ENCODE measurements at regions not wholly inside any gene's neighbourhood (a gene's known extent, or its start where the extent isn't known, plus 50 kb on each side); places are given as distances from the start of the nearest gene placed in this dataset.

- H3K9ac ChIP-seq = no peak overlapping the region
- no peaks in the 10 kb centered on the region for H3K27me3 ChIP-seq (ENCODE audit: insufficient read depth, low read depth)
- no peak overlapping the region for H3K4me2 ChIP-seq
- H3K79me2 ChIP-seq (ENCODE audit: insufficient read depth, low read depth) = no peaks in the 10 kb centered on the region
- H3K4me1 ChIP-seq (ENCODE audit: low read depth, poor library complexity, severe bottlenecking) = no peaks in the 10 kb centered on the region
- no peak overlapping the region for H3K27ac ChIP-seq
- H2AFZ ChIP-seq (ENCODE audit: low read depth) = no peak overlapping the region
- no peaks in the 10 kb centered on the region for H3K36me3 ChIP-seq (ENCODE audit: insufficient read depth)
- TF ChIP-seq CTCF (conservative IDR thresholded peaks at IDR 0.05; ENCODE audit: low read depth, low read length) = no peak
- no peaks in the 10 kb centered on the region for H4K20me1 ChIP-seq (ENCODE audit: insufficient read depth)
- H3K4me3 ChIP-seq (IDR thresholded peaks at IDR 0.05; ENCODE audit: insufficient read depth, low read depth, low read length) = no peak overlapping the region
These were observed 292.2 kb upstream of the RSPO3 start for GRCh38 chr6:126826166-126826714.

DNA sequence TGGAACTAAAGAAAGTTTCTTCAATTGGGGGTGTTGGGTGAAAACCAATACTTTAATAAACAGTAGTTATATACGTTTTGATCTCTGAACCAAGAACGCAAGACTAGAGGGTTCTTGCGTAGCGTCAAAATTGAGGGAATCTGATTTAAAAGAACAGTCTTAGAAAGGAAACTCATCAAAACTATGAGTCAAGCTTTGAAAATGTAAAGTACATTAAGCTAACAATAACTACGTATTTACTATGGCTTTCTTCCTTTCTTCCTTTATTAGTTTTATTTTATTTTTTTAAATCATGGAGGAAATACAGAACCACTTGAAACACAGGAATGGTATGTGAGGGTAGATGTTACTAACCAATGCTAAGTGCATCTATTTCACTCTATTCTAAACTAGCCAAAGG is 287.0 kb upstream of the RSPO3 start:
- H4K20me1 ChIP-seq (ENCODE audit: insufficient read depth) = no peaks in the 10 kb centered on the region
- H2AFZ ChIP-seq (ENCODE audit: low read depth) = no peak overlapping the region
- H3K79me2 ChIP-seq (ENCODE audit: insufficient read depth, low read depth) = no peaks in the 10 kb centered on the region
- H3K4me1 ChIP-seq (ENCODE audit: low read depth, poor library complexity, severe bottlenecking) = no peaks in the 10 kb centered on the region
- H3K9ac ChIP-seq = no peak overlapping the region
- H3K36me3 ChIP-seq (ENCODE audit: insufficient read depth) = no peaks in the 10 kb centered on the region
- no peak overlapping the region for H3K27ac ChIP-seq
- no peak overlapping the region for H3K4me3 ChIP-seq (IDR thresholded peaks at IDR 0.05; ENCODE audit: insufficient read depth, low read depth, low read length)
- H3K4me2 ChIP-seq = no peak overlapping the region
- no peak for TF ChIP-seq CTCF (conservative IDR thresholded peaks at IDR 0.05; ENCODE audit: low read depth, low read length)
- H3K27me3 ChIP-seq (ENCODE audit: insufficient read depth, low read depth) = no peaks in the 10 kb centered on the region

GRCh38 chr6:126842769-126843168 is 275.7 kb upstream of the RSPO3 start:
- Histone ChIP-seq H3K27ac (no peak overlapping the region), H3K27me3 (ENCODE audit: insufficient read depth, low read depth) (no peaks in the 10 kb centered on the region), H4K20me1 (ENCODE audit: insufficient read depth) (no peaks in the 10 kb centered on the region), H3K4me1 (ENCODE audit: low read depth, poor library complexity, severe bottlenecking) (no peaks in the 10 kb centered on the region), H3K9ac (no peak overlapping the region), H3K79me2 (ENCODE audit: insufficient read depth, low read depth) (no peaks in the 10 kb centered on the region), H2AFZ (ENCODE audit: low read depth) (no peak overlapping the region), H3K4me3 (IDR thresholded peaks at IDR 0.05; ENCODE audit: insufficient read depth, low read depth, low read length) (no peak overlapping the region), H3K36me3 (ENCODE audit: insufficient read depth) (no peaks in the 10 kb centered on the region), H3K4me2 (no peak overlapping the region)
- TF ChIP-seq CTCF (conservative IDR thresholded peaks at IDR 0.05; ENCODE audit: low read depth, low read length) = no peak

DNA sequence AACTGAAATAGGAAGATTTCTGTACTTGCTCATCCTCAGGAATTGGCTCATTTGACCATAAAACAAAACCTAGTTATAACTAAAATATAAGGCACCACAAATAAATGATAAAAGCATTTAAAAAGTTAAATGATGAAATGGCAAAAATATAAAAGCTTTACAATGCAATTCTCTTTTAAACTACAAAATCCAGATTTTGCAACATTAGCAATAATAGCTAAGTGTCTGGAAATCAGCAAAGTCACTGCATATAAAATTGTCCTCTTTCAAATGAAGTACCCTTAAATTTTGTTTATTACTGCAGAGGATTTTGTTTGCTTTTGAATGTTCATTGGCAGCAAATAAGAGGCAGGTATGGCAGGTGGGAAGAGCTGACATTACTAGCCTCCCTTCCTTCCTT is 270.4 kb upstream of the RSPO3 start:
- H3K36me3 ChIP-seq (ENCODE audit: insufficient read depth) = no peaks in the 10 kb centered on the region
- H3K4me3 ChIP-seq (IDR thresholded peaks at IDR 0.05; ENCODE audit: insufficient read depth, low read depth, low read length) = no peak overlapping the region
- no peaks in the 10 kb centered on the region for H3K4me1 ChIP-seq (ENCODE audit: low read depth, poor library complexity, severe bottlenecking)
- no peak overlapping the region for H3K27ac ChIP-seq
- no peak overlapping the region for H2AFZ ChIP-seq (ENCODE audit: low read depth)
- no peaks in the 10 kb centered on the region for H3K79me2 ChIP-seq (ENCODE audit: insufficient read depth, low read depth)
- H3K27me3 ChIP-seq (ENCODE audit: insufficient read depth, low read depth) = no peaks in the 10 kb centered on the region
- H3K9ac ChIP-seq = no peak overlapping the region
- no peak overlapping the region for H3K4me2 ChIP-seq
- TF ChIP-seq CTCF (conservative IDR thresholded peaks at IDR 0.05; ENCODE audit: low read depth, low read length) = no peak
- H4K20me1 ChIP-seq (ENCODE audit: insufficient read depth) = no peaks in the 10 kb centered on the region
